ENCODE measurements at regions not wholly inside any gene's neighbourhood (a gene's known extent, or its start where the extent isn't known, plus 50 kb on each side); places are given as distances from the start of the nearest gene placed in this dataset.
A peak's percentile ranks its signal among the peaks of the same experiment; 100 is the strongest.

DNA sequence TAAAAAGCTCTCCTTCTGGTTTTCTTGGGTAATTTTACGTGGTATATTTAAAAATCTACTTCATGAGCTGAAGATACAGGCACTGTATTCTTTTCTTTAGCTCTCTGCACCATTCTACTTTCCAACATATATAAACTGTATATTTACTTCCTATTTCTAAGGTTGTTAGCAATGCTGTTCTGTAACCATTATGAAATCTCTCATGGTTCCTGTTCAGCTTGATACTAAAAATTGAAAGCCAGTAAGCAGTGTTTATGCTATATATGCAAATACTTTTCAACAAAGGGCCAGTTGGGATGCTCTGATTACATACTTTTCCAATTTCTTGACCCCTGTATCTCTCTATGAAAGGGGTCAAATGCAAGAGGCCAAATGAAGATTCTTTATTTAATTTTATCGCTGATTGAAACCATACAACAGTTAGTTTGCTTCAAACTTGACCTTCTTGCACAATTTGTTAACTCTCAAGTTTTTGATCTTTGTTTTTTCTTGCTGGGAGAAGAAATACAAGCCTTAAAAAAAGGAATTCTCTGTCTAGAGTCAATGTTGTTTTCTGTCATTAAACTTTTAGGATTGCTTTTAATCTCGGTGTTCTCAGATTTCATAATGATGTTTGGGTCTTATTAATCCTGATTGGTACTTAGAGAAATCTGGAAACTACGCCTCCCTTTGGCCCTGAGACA is 223.2 kb downstream of the PRL start:
- peaks cover 4% of the 10 kb centered on the region for H3K9me3 Mint-ChIP-seq
- no peaks in the 10 kb centered on the region for H3K27me3 Mint-ChIP-seq (ENCODE audit: low read depth, poor library complexity)
- TF ChIP-seq, protein P1, sequence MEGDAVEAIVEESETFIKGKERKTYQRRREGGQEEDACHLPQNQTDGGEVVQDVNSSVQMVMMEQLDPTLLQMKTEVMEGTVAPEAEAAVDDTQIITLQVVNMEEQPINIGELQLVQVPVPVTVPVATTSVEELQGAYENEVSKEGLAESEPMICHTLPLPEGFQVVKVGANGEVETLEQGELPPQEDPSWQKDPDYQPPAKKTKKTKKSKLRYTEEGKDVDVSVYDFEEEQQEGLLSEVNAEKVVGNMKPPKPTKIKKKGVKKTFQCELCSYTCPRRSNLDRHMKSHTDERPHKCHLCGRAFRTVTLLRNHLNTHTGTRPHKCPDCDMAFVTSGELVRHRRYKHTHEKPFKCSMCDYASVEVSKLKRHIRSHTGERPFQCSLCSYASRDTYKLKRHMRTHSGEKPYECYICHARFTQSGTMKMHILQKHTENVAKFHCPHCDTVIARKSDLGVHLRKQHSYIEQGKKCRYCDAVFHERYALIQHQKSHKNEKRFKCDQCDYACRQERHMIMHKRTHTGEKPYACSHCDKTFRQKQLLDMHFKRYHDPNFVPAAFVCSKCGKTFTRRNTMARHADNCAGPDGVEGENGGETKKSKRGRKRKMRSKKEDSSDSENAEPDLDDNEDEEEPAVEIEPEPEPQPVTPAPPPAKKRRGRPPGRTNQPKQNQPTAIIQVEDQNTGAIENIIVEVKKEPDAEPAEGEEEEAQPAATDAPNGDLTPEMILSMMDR (IDR thresholded peaks at IDR 0.05) = no peak
- DNase-seq = no peak
- peaks cover 62% of the 10 kb centered on the region for H3K36me3 Mint-ChIP-seq (ENCODE audit: low read depth)
- no peak overlapping the region for H3K27ac Mint-ChIP-seq
- peaks cover 56% of the 10 kb centered on the region for H3K4me1 Mint-ChIP-seq
- H3K4me3 Mint-ChIP-seq = no peak overlapping the region

GRCh38 chr6:22078288-22078687 is 218.5 kb downstream of the PRL start:
- peaks cover 29% of the 10 kb centered on the region for H3K4me1 Mint-ChIP-seq
- DNase-seq = no peak
- H3K4me3 Mint-ChIP-seq = no peak overlapping the region
- TF ChIP-seq, protein P1 (IDR thresholded peaks at IDR 0.05) = no peak
- H3K9me3 Mint-ChIP-seq = peaks cover 4% of the 10 kb centered on the region
- peaks cover 63% of the 10 kb centered on the region for H3K36me3 Mint-ChIP-seq (ENCODE audit: low read depth)
- no peaks in the 10 kb centered on the region for H3K27me3 Mint-ChIP-seq (ENCODE audit: low read depth, poor library complexity)
- peak overlapping the region; percentile 46 for H3K27ac Mint-ChIP-seq

- TF ChIP-seq, protein P1 (IDR thresholded peaks at IDR 0.05) = no peak
- Mint-ChIP-seq H3K4me1 (peaks cover 29% of the 10 kb centered on the region), H3K27ac (peak overlapping the region; percentile 46), H3K9me3 (peaks cover 8% of the 10 kb centered on the region), H3K4me3 (no peak overlapping the region), H3K27me3 (ENCODE audit: low read depth, poor library complexity) (no peaks in the 10 kb centered on the region), H3K36me3 (ENCODE audit: low read depth) (peaks cover 63% of the 10 kb centered on the region)
- no peak for DNase-seq
Measured at GRCh38 chr6:22078802-22079545, 217.9 kb downstream of the PRL start.

- Mint-ChIP-seq H3K36me3 (ENCODE audit: low read depth) (peaks cover 63% of the 10 kb centered on the region), H3K27me3 (ENCODE audit: low read depth, poor library complexity) (no peaks in the 10 kb centered on the region), H3K4me3 (no peak overlapping the region)
Measured at GRCh38 chr6:22079783-22080182, 217.1 kb downstream of the PRL start.

DNA sequence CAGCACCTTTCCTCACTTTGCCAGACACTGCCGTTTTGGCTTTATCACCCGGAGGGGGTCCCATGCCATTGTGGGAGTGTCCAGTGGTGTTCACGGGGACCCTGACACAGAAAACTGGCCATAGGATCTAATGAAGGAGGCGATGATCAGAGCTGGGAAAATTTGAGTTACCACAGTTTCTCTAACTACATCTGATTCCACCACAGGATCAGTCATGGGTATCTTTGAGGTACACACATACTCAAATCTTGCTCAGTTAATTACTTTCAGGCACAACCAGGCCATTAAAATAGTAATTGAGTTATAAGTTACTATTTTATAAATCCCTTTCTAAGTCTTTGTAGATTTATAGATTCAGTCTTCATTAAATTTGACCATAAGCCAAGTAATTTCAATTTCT is 215.1 kb downstream of the PRL start:
- DNase-seq = no peak
- Mint-ChIP-seq H3K4me3 (no peak overlapping the region), H3K27ac (peak overlapping the region; percentile 67), H3K9me3 (peaks cover 27% of the 10 kb centered on the region), H3K4me1 (peaks cover 29% of the 10 kb centered on the region), H3K27me3 (ENCODE audit: low read depth, poor library complexity) (peaks cover 2% of the 10 kb centered on the region), H3K36me3 (ENCODE audit: low read depth) (peaks cover 71% of the 10 kb centered on the region)
- TF ChIP-seq, protein P1 (IDR thresholded peaks at IDR 0.05) = no peak

More at GRCh38 chr6:22079783-22080182, 217.1 kb downstream of the PRL start:
- H3K4me1 Mint-ChIP-seq = peaks cover 29% of the 10 kb centered on the region
- TF ChIP-seq, protein P1 (IDR thresholded peaks at IDR 0.05) = no peak
- DNase-seq = no peak
- H3K9me3 Mint-ChIP-seq = peaks cover 12% of the 10 kb centered on the region
- H3K27ac Mint-ChIP-seq = no peak overlapping the region
